HCT116 (cell line): ENCODE measurements at regions not wholly inside any gene's neighbourhood (a gene's known extent, or its start where the extent isn't known, plus 50 kb on each side); places are given as distances from the start of the nearest gene placed in this dataset.

Source experiments
- ATAC-seq: fragments of 200-7000 bp; cut with Tn5 transposase; 2 replicates; pipeline ENCODE4 v1.9.1; 2020; ENCODE audit warnings: mild to moderate bottlenecking, moderate library complexity
- BruUV-seq: library from RNA; stranded (reverse); fragments of 400-500 nt; replicated peaks from 2 replicates; lab custom pipeline; 2021; lab: Mats Ljungman, UMichigan
- CTCF ChIA-PET: fragments of 300-600 bp; sonication (Branson Sonifier 250); formaldehyde crosslinking; loops from one replicate; lab custom pipeline; 2021; ENCODE audit warnings: antibody characterized with exemption; lab: Charles Lee
- POLR2A ChIA-PET: fragments of 300-600, 350-600 bp; sonication (Branson Sonifier 250); formaldehyde crosslinking; loops from one replicate; lab custom pipeline; 2021; ENCODE audit warnings: antibody characterized with exemption; lab: Charles Lee
- RAD21 ChIA-PET, 2 experiments: fragments of 300-600 bp; sonication (Branson Sonifier 250); formaldehyde crosslinking; loops; one replicate each; lab custom pipeline; 2023; ENCODE audit warnings: low total read pairs in 2 of 2; ENCODE audit not compliant: uncharacterized antibody in 2 of 2, unreplicated experiment in 2 of 2, low non-redundant PET in 1 of 2; lab: Charles Lee
- DNase-seq: peaks from one replicate; pipeline ENCODE4 v3.0.0-alpha.2; 2010; ENCODE audit warnings: low read depth, low spot score
- H2AFZ ChIP-seq: fragments of 200-600 bp; shearing (Covaris generic), sonication (generic); 2 replicates; pipeline ENCODE4 v1.6.1; 2017; ENCODE audit warnings: low read depth, mixed run types, mixed read lengths, antibody characterized with exemption, low read length; ENCODE audit not compliant: poor library complexity, severe bottlenecking
- H3K27ac ChIP-seq: 2 replicates; pipeline ENCODE4 v1.5.1; 2012; ENCODE audit warnings: low read depth, low read length
- H3K27me3 ChIP-seq: fragments of 200-600 bp; sonication (generic); 2 replicates; pipeline ENCODE4 v1.6.1; 2016; ENCODE audit warnings: mixed run types, low read length, mixed read lengths; ENCODE audit not compliant: insufficient read depth
- H3K36me3 ChIP-seq, 2 experiments: fragments of 200-500 bp in 1 of 2; fragments of 200-600 bp in 1 of 2; sonication (Bioruptor generic) in 1 of 2; sonication (generic) in 1 of 2; 2 replicates each; pipeline versions ENCODE4 v1.5.1 to v1.6.1; 2014 to 2016; ENCODE audit warnings: low read length in 2 of 2, inconsistent platforms in 1 of 2, mixed read lengths in 1 of 2, mixed run types in 1 of 2; ENCODE audit not compliant: insufficient read depth in 2 of 2, control insufficient read depth in 1 of 2
- H3K4me1 ChIP-seq, 2 experiments: fragments of 200-600 bp in 1 of 2; sonication (generic) in 1 of 2; 2 replicates each; pipeline versions ENCODE4 v1.5.1 to v1.6.1; 2012 to 2017; ENCODE audit warnings: low read length in 2 of 2, inconsistent platforms in 1 of 2, mild to moderate bottlenecking in 1 of 2, mixed read lengths in 1 of 2, mixed run types in 1 of 2, moderate library complexity in 1 of 2; ENCODE audit not compliant: insufficient read depth in 2 of 2, control insufficient read depth in 1 of 2
- H3K4me2 ChIP-seq: fragments of 200-600 bp; sonication (generic); 2 replicates; pipeline ENCODE4 v1.6.1; 2017; ENCODE audit warnings: mixed run types, low read length, mixed read lengths
- H3K4me3 ChIP-seq, 2 experiments: fragments of 200-600 bp in 1 of 2; sonication (generic) in 1 of 2; replicated peaks in 1 of 2; 2 replicates each; pipeline ENCODE4 v1.5.1; 2011 to 2016; ENCODE audit warnings: low read length in 2 of 2, control low read depth in 1 of 2, low read depth in 1 of 2, mild to moderate bottlenecking in 1 of 2, mixed read lengths in 1 of 2, mixed run types in 1 of 2
- H3K79me2 ChIP-seq: fragments of 200-600 bp; sonication (generic); 2 replicates; pipeline ENCODE4 v1.6.1; 2017; ENCODE audit warnings: mild to moderate bottlenecking, mixed run types, low read length, moderate library complexity, mixed read lengths; ENCODE audit not compliant: insufficient read depth
- H3K9ac ChIP-seq: fragments of 200-600 bp; sonication (generic); 2 replicates; pipeline ENCODE4 v1.6.1; 2016; ENCODE audit warnings: low read length, mixed read lengths
- H3K9me2 ChIP-seq: fragments of 200-600 bp; sonication (generic), shearing (Covaris generic); 2 replicates; pipeline ENCODE4 v1.6.1; 2017; ENCODE audit warnings: mixed run types, mild to moderate bottlenecking, moderate library complexity; ENCODE audit not compliant: insufficient read depth
- H3K9me3 ChIP-seq, 2 experiments: fragments of 200-500 bp in 1 of 2; fragments of 200-600 bp in 1 of 2; sonication (Bioruptor generic) in 1 of 2; sonication (generic) in 1 of 2; 2 replicates each; pipeline ENCODE4 v1.6.1; 2014 to 2017; ENCODE audit warnings: low read length in 2 of 2, mixed read lengths in 2 of 2, inconsistent platforms in 1 of 2, low read depth in 1 of 2, mild to moderate bottlenecking in 1 of 2, mixed run types in 1 of 2, moderate library complexity in 1 of 2; ENCODE audit not compliant: control insufficient read depth in 1 of 2, insufficient read depth in 1 of 2
- H4K20me1 ChIP-seq: fragments of 200-600 bp; sonication (generic), shearing (Covaris generic); 2 replicates; pipeline ENCODE4 v1.6.1; 2017; ENCODE audit warnings: mixed run types, mild to moderate bottlenecking, moderate library complexity; ENCODE audit not compliant: insufficient read depth
- CBX3 ChIP-seq: IDR thresholded peaks from 2 replicates; pipeline ENCODE4 v1.6.1; 2012; ENCODE audit warnings: low read depth
- CEBPB ChIP-seq: IDR thresholded peaks from 2 replicates; pipeline ENCODE4 v1.6.1; 2012; ENCODE audit warnings: low read depth
- EGR1 ChIP-seq: IDR thresholded peaks from 2 replicates; pipeline ENCODE4 v1.6.1; 2012; ENCODE audit warnings: low read depth
- EZH2 ChIP-seq: fragments of 200-600 bp; sonication (generic); IDR thresholded peaks from 2 replicates; pipeline ENCODE4 v1.6.1; 2017; ENCODE audit warnings: antibody characterized with exemption, mixed run types
- EZH2phosphoT487 ChIP-seq: fragments of 200-600 bp; IDR thresholded peaks from 2 replicates; pipeline ENCODE4 v1.6.1; 2018; ENCODE audit warnings: antibody characterized with exemption, borderline replicate concordance
- FOSL1 ChIP-seq: IDR thresholded peaks from 2 replicates; pipeline ENCODE4 v1.6.1; 2012; ENCODE audit warnings: low read depth
- MAX ChIP-seq: IDR thresholded peaks from 2 replicates; pipeline ENCODE4 v1.6.1; 2012
- RAD21 ChIP-seq: IDR thresholded peaks from 2 replicates; pipeline ENCODE4 v1.6.1; 2012; ENCODE audit warnings: low read depth, mild to moderate bottlenecking
- SIN3A ChIP-seq: IDR thresholded peaks from 2 replicates; pipeline ENCODE4 v1.6.1; 2012; ENCODE audit warnings: low read depth
- SRF ChIP-seq: IDR thresholded peaks from 2 replicates; pipeline ENCODE4 v1.6.1; 2012; ENCODE audit warnings: low read depth
- ZFX ChIP-seq: fragments of 450-650 bp; IDR thresholded peaks from 2 replicates; pipeline ENCODE4 v1.6.1; 2017
- ZNF274 ChIP-seq: fragments of 200-500 bp; sonication (Bioruptor generic); IDR thresholded peaks from 2 replicates; pipeline ENCODE4 v1.6.1; 2014; ENCODE audit warnings: mild to moderate bottlenecking, low read depth, low read length, inconsistent platforms
- intact Hi-C: fragments of 100-400 bp; cut with micrococcal nuclease; formaldehyde crosslinking; loops from 2 replicates; pipeline ENCODE4 v1.10.0; 2022
- TF ChIP-seq, protein P1 (sequence below), 3 experiments: fragments of 200-600 bp in 1 of 3; sonication (generic) in 1 of 3; IDR thresholded peaks in 2 of 3; conservative IDR thresholded peaks in 1 of 3; 2 replicates each; pipeline ENCODE4 v1.5.1; 2012 to 2017; ENCODE audit warnings: low read depth in 2 of 3, low read length in 2 of 3, antibody characterized with exemption in 1 of 3, borderline replicate concordance in 1 of 3, control low read depth in 1 of 3, mild to moderate bottlenecking in 1 of 3, mixed read lengths in 1 of 3, mixed run types in 1 of 3, moderate library complexity in 1 of 3; ENCODE audit not compliant: insufficient read depth in 1 of 3
- TF ChIP-seq, protein P2 (sequence below): IDR thresholded peaks from 2 replicates; pipeline ENCODE4 v1.6.1; 2012; ENCODE audit warnings: low read depth

GRCh38 chr10:28190196-28190595 is 112.7 kb downstream of the MPP7 start:
- Histone ChIP-seq H2AFZ (no peak overlapping the region), H3K4me1 (peaks cover 14 to 18% of the 10 kb centered on the region in 2 experiments), H3K36me3 (no peaks in the 10 kb centered on the region), H3K9ac (no peak overlapping the region), H3K79me2 (peaks cover 3% of the 10 kb centered on the region; the same call in 1 of the 2 replicates), H3K9me2 (no peaks in the 10 kb centered on the region), H3K4me2 (no peak overlapping the region), H4K20me1 (no peaks in the 10 kb centered on the region), H3K27ac (no peak overlapping the region; the same call in 1 of the 2 replicates), H3K9me3 (no peaks in the 10 kb centered on the region), H3K4me3 (no peak overlapping the region), H3K27me3 (no peaks in the 10 kb centered on the region)
- ChIA-PET POLR2A (no interaction called here), RAD21 (no interaction called here), CTCF (no interaction called here)
- no TSS peak for BruUV-seq
- TF ChIP-seq ZNF274 (no peak), CBX3 (no peak), EGR1 (no peak), RAD21 (no peak), CEBPB (no peak), ZFX (no peak), EZH2 (no peak), FOSL1 (no peak)
- TF ChIP-seq, protein P1, sequence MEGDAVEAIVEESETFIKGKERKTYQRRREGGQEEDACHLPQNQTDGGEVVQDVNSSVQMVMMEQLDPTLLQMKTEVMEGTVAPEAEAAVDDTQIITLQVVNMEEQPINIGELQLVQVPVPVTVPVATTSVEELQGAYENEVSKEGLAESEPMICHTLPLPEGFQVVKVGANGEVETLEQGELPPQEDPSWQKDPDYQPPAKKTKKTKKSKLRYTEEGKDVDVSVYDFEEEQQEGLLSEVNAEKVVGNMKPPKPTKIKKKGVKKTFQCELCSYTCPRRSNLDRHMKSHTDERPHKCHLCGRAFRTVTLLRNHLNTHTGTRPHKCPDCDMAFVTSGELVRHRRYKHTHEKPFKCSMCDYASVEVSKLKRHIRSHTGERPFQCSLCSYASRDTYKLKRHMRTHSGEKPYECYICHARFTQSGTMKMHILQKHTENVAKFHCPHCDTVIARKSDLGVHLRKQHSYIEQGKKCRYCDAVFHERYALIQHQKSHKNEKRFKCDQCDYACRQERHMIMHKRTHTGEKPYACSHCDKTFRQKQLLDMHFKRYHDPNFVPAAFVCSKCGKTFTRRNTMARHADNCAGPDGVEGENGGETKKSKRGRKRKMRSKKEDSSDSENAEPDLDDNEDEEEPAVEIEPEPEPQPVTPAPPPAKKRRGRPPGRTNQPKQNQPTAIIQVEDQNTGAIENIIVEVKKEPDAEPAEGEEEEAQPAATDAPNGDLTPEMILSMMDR (IDR thresholded peaks at IDR 0.05 in 2 of 3, conservative IDR thresholded peaks at IDR 0.05 in 1 of 3; ENCODE audit: borderline replicate concordance in 1 of 3, insufficient read depth in 1 of 3, low read depth in 2 of 3, low read length in 2 of 3) = no peak
- intact Hi-C loops = no loop called here
- DNase-seq (no peak), ATAC-seq (no peak)

GRCh38 chr10:28188526-28188925 is 114.3 kb downstream of the MPP7 start:
- Histone ChIP-seq H3K9me2 (no peaks in the 10 kb centered on the region), H3K9ac (no peak overlapping the region), H2AFZ (no peak overlapping the region), H3K27ac (peak overlapping the region; percentile 88; the same call in 1 of the 2 replicates), H3K9me3 (no peaks in the 10 kb centered on the region), H3K4me2 (no peak overlapping the region), H3K4me3 (no peak overlapping the region), H4K20me1 (no peaks in the 10 kb centered on the region), H3K36me3 (no peaks in the 10 kb centered on the region), H3K27me3 (no peaks in the 10 kb centered on the region), H3K4me1 (peaks cover 17 to 23% of the 10 kb centered on the region in 2 experiments), H3K79me2 (peaks cover 3% of the 10 kb centered on the region; the same call in 1 of the 2 replicates)
- ChIA-PET POLR2A (no interaction called here), RAD21 (no interaction called here), CTCF (no interaction called here)
- ATAC-seq (no peak), DNase-seq (no peak)
- intact Hi-C loops = no loop called here
- BruUV-seq = no TSS peak
- no peak for TF ChIP-seq CBX3
- no peak for TF ChIP-seq MAX
- no peak for TF ChIP-seq SRF
- TF ChIP-seq, protein P1 (IDR thresholded peaks at IDR 0.05 in 2 of 3, conservative IDR thresholded peaks at IDR 0.05 in 1 of 3; ENCODE audit: borderline replicate concordance in 1 of 3, insufficient read depth in 1 of 3, low read depth in 2 of 3, low read length in 2 of 3) = no peak
- no peak for TF ChIP-seq EZH2phosphoT487
- TF ChIP-seq, protein P2, sequence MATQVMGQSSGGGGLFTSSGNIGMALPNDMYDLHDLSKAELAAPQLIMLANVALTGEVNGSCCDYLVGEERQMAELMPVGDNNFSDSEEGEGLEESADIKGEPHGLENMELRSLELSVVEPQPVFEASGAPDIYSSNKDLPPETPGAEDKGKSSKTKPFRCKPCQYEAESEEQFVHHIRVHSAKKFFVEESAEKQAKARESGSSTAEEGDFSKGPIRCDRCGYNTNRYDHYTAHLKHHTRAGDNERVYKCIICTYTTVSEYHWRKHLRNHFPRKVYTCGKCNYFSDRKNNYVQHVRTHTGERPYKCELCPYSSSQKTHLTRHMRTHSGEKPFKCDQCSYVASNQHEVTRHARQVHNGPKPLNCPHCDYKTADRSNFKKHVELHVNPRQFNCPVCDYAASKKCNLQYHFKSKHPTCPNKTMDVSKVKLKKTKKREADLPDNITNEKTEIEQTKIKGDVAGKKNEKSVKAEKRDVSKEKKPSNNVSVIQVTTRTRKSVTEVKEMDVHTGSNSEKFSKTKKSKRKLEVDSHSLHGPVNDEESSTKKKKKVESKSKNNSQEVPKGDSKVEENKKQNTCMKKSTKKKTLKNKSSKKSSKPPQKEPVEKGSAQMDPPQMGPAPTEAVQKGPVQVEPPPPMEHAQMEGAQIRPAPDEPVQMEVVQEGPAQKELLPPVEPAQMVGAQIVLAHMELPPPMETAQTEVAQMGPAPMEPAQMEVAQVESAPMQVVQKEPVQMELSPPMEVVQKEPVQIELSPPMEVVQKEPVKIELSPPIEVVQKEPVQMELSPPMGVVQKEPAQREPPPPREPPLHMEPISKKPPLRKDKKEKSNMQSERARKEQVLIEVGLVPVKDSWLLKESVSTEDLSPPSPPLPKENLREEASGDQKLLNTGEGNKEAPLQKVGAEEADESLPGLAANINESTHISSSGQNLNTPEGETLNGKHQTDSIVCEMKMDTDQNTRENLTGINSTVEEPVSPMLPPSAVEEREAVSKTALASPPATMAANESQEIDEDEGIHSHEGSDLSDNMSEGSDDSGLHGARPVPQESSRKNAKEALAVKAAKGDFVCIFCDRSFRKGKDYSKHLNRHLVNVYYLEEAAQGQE = no peak
- TF ChIP-seq SIN3A = no peak
